ENCODE measurements at regions not wholly inside any gene's neighbourhood (a gene's known extent, or its start where the extent isn't known, plus 50 kb on each side); places are given as distances from the start of the nearest gene placed in this dataset.
"Not testable (repeated sequence)": the region's sequence is repeated elsewhere in the genome, so short reads cannot be mapped to it uniquely, and the experiment has no call there.

GRCh38 chr16:13632504-13632903, 287.4 kb upstream of the ERCC4 start:
- not testable (repeated sequence) for DNase-seq

GRCh38 chr16:13633391-13633861, 286.5 kb upstream of the ERCC4 start:
- DNase-seq, result no peak

GRCh38 chr16:13634253-13634652, 285.7 kb upstream of the ERCC4 start:
- no peak for DNase-seq

GRCh38 chr16:13634959-13635358, 285.0 kb upstream of the ERCC4 start:
- DNase-seq, result no peak

GRCh38 chr16:13638218-13638617, 281.7 kb upstream of the ERCC4 start:
- DNase-seq, result no peak

- DNase-seq, result no peak
Measured at GRCh38 chr16:13643412-13643811, 276.5 kb upstream of the ERCC4 start.

- no peak for DNase-seq
Measured at GRCh38 chr16:13645601-13646245, 274.2 kb upstream of the ERCC4 start.

- no peak for DNase-seq
Measured at GRCh38 chr16:13660807-13661206, 259.1 kb upstream of the ERCC4 start.

GRCh38 chr16:13665876-13666275, 254.1 kb upstream of the ERCC4 start:
- DNase-seq, result no peak

- DNase-seq, result no peak
Measured at GRCh38 chr16:13672196-13672595, 247.8 kb upstream of the ERCC4 start.

GRCh38 chr16:13680021-13680889, 239.7 kb upstream of the ERCC4 start:
- no peak for DNase-seq

GRCh38 chr16:13684819-13685563, 235.0 kb upstream of the ERCC4 start:
- DNase-seq, result no peak

GRCh38 chr16:13696017-13696416, 223.9 kb upstream of the ERCC4 start:
- no peak for DNase-seq

- no peak for DNase-seq
Measured at GRCh38 chr16:13697013-13697412, 222.9 kb upstream of the ERCC4 start.

- no peak for DNase-seq
Measured at GRCh38 chr16:13697568-13697967, 222.4 kb upstream of the ERCC4 start.

- DNase-seq, result no peak
Measured at GRCh38 chr16:13702614-13703013, 217.3 kb upstream of the ERCC4 start.

GRCh38 chr16:13708347-13709120, 211.4 kb upstream of the ERCC4 start:
- DNase-seq, result no peak

GRCh38 chr16:13718748-13719147, 201.2 kb upstream of the ERCC4 start:
- no peak for DNase-seq

- DNase-seq, result no peak
Measured at GRCh38 chr16:13727943-13728342, 192.0 kb upstream of the ERCC4 start.

GRCh38 chr16:13733561-13733960, 186.4 kb upstream of the ERCC4 start:
- no peak for DNase-seq

- not testable (repeated sequence) for DNase-seq
Measured at GRCh38 chr16:13739621-13740373, 180.2 kb upstream of the ERCC4 start.

GRCh38 chr16:13742928-13743327, 177.0 kb upstream of the ERCC4 start:
- no peak for DNase-seq

Measured in NCI-H524 treated with DMSO at 0.1 percent for 48 hours (cell line).